ENCODE measurements at regions not wholly inside any gene's neighbourhood (a gene's known extent, or its start where the extent isn't known, plus 50 kb on each side); places are given as distances from the start of the nearest gene placed in this dataset.

- no peak for DNase-seq
Measured at GRCh38 chr4:175441256-175441655, 370.8 kb downstream of the GPM6A start.

DNA sequence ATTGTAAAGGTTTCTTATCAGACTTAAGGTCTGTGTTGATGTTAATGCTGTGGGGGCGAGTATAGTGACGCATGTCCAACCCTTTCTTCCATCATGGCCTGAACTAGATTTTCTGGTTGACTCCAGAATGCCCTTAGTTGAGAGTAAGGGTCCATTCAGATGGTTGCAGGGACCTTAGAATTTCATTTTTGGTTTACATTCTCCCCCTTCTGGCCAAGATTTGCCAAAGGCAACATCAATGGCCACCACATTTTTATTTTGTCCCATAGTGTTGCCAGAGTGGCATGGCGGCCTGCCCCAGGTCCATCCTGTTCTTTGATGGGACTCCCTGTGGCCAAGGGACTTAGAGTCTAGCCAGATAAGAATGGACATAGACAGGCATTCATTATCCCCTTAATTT, 368.5 kb downstream of the GPM6A start:
- DNase-seq = no peak

- no peak for DNase-seq
Measured at GRCh38 chr4:175444512-175444911, 367.6 kb downstream of the GPM6A start.

GRCh38 chr4:175447016-175447415, 365.0 kb downstream of the GPM6A start:
- no peak for DNase-seq

GRCh38 chr4:175450446-175450845, 361.6 kb downstream of the GPM6A start:
- DNase-seq = no peak

DNA sequence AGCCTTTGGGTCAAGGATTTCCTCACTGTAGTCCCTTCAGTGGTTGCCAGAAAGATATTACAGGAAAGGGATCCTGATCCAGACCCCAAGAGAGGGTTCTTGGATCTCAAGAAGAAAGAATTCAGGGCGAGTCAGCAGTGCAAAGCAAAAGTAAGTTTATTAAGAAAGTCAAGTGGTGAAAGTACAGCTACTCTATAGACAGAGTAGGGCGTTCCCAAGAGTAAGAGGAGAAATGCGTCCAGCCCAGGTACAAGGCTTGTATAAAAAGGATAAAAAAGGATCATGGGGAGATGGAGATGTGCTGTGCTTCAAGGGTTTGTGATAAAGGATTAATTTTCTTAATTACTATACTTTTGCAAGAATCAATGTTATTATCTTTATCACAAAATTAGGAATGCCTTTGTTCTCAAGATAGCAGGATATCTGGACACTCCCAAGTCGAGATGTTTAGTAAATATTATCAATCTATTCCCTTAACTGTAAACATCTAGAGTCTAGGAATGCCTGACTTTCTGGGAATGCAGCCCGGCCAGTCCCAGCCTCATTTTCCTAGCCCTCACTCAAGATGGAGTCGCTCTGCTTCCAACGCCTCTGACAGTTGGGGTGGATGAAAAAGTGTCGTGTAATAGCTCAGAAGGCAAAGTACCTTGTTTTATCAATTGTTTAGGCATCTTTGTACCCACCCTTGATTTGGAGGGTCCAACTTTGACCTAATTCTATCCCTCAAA, 360.7 kb downstream of the GPM6A start:
- no peak for DNase-seq

GRCh38 chr4:175453456-175453855, 358.6 kb downstream of the GPM6A start:
- no peak for DNase-seq

DNA sequence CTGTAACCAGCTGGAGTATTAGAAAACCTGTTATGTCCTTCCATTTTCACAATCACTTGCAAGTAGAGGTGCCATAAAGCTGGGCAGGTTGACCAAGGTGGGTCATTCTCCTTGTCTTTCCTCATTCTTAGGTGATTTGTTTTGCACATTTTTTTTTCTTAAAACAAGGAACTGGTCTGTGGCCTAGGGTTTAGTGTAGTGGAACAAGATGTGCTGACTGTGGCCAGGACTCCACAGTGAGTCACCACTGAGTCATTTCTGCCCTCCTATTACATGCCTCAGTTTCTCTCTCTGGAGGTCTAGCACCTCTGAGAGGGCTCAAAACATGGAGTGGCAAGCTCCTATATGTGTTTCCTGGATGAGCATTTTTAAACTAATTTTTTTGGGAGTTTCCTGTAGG, 355.9 kb downstream of the GPM6A start:
- DNase-seq = no peak

- DNase-seq = no peak
Measured at GRCh38 chr4:175457956-175458355, 354.1 kb downstream of the GPM6A start.

- DNase-seq = no peak
Measured at GRCh38 chr4:175459571-175459970, 352.5 kb downstream of the GPM6A start.

DNA sequence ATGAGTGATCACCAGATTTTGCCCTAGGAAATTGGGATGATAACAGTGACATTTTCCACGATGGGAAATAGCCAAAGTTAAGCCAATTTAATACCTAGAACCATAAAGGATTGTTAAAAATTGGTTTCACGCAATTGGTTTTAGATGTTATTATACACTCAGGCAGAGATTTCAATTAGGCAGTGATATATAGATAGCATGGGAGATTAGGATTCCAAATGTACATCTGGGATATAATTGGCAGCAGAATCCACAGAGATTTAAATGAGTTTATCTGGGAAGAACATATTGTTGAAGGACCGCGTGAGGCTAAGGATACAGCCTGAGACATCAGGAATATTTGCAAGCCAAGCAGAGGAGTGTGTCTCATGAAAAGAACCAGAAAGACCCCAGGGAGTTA, 351.6 kb downstream of the GPM6A start:
- no peak for DNase-seq

DNA sequence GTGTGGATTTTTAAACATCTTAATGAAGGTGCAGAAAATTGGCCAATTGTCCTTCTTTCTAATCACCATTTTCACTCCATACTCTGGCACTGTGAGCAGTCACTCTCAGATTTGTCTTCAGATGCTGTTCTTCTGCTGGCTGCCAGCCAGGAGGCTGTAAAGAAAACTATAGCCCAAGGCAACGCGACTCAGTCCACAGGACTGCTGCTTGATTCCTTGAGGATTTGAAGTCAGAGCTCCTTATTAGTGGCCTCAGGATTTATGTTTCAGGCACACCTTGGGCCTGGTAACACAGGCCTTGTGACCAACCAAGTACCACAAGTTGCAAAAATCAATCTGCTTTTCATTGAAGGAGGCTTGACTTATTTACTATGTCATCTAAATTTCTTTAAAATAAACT, 342.6 kb downstream of the GPM6A start:
- DNase-seq = no peak

DNA sequence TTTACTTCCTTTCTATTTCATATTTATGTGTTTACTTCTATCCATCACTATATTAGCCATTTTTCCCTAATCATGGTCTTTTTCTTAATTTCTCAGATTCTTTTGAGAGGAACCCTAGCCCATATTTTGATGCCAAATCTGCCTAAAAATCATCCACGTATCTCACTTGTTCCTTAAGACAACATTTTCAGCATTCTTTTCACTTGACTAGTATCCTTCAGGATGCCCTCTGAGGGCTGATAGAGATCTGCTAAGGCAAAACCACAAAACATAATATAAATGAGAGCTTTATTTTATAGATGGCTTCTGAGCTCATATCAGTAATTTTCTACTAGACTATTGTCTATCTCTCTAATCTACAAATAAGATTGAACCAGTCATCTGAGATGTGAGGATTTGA, 341.9 kb downstream of the GPM6A start:
- DNase-seq = no peak

DNA sequence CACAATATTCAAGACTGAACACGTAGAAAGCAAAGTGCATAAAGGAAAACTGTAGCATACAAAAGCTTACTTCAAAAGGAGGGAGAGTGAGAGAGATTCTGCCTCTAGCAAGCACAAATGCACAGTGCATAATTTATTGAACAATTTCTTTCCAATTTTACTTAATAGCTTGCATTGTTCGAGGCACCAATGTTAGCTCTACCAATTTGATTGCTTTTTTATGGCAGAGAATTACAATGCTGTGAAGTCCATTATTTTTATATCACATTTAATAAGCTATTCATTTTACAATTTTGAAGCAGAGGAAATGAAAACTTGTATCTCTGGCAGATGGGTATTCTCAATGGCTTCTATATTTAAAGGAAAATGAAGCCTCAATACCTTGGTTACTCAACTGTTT, 331.7 kb downstream of the GPM6A start:
- DNase-seq = no peak

GRCh38 chr4:175499735-175500352, 312.2 kb downstream of the GPM6A start:
- DNase-seq = no peak

- no peak for DNase-seq
Measured at GRCh38 chr4:175504318-175504717, 307.7 kb downstream of the GPM6A start.

- DNase-seq = no peak
Measured at GRCh38 chr4:175509320-175509719, 302.7 kb downstream of the GPM6A start.

DNA sequence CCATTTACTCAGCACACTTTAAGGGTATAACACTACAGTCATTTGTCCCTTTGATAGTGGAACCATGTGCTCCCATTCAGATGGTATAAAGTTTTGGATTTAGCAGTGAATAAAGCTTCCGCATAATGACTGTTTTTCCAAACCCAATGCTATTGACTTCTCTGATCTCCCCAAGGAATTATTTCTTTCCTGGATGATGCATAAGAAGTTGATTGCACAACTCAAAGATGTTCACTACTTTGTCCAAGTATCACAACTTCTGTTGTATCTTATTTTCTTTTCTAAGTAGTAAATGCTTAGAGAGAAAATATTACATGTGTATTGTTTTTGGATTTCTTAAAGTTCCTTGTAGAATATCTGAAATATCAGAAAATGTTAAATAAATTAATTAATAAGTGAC, 300.2 kb downstream of the GPM6A start:
- DNase-seq = no peak

- DNase-seq = no peak
Measured at GRCh38 chr4:175514174-175514573, 297.9 kb downstream of the GPM6A start.

- DNase-seq = no peak
Measured at GRCh38 chr4:175530655-175531054, 281.4 kb downstream of the GPM6A start.

GRCh38 chr4:175531405-175532091, 280.5 kb downstream of the GPM6A start:
- no peak for DNase-seq

- DNase-seq = peak; percentile 9
Measured at GRCh38 chr4:175536852-175537453, 275.1 kb downstream of the GPM6A start.

GRCh38 chr4:175539498-175539897, 272.6 kb downstream of the GPM6A start:
- DNase-seq = no peak
